Progenitor cell of endocrine pancreas (in vitro differentiated cells): ENCODE measurements at regions not wholly inside any gene's neighbourhood (a gene's known extent, or its start where the extent isn't known, plus 50 kb on each side); places are given as distances from the start of the nearest gene placed in this dataset.

Source experiments
- DNase-seq: peaks from one replicate; pipeline ENCODE4 v3.0.0; 2021; ENCODE audit warnings: low spot score; ENCODE audit not compliant: unreplicated experiment
- H3K27ac Mint-ChIP-seq: 2 replicates; pipeline ENCODE4 v1.8.0; 2021; ENCODE audit warnings: mild to moderate bottlenecking, moderate library complexity, mixed read lengths
- H3K27me3 Mint-ChIP-seq: 2 replicates; pipeline ENCODE4 v1.8.0; 2021; ENCODE audit warnings: mixed read lengths
- H3K36me3 Mint-ChIP-seq: 2 replicates; pipeline ENCODE4 v1.8.0; 2022; ENCODE audit warnings: mixed read lengths; ENCODE audit not compliant: insufficient read depth
- H3K4me1 Mint-ChIP-seq: 2 replicates; pipeline ENCODE4 v1.8.0; 2021; ENCODE audit warnings: low read depth, mixed read lengths
- H3K4me3 Mint-ChIP-seq: 2 replicates; pipeline ENCODE4 v1.8.0; 2021; ENCODE audit warnings: low read depth, mild to moderate bottlenecking, moderate library complexity, mixed read lengths
- H3K9me3 Mint-ChIP-seq: 2 replicates; pipeline ENCODE4 v1.8.0; 2021; ENCODE audit warnings: low read depth, mixed read lengths
- CTCF ChIP-seq: fragments of 200-600 bp; sonication (generic); IDR thresholded peaks from one replicate; pipeline ENCODE4 v1.5.0; 2021; ENCODE audit warnings: antibody characterized with exemption, mild to moderate bottlenecking; ENCODE audit not compliant: unreplicated experiment

GRCh38 chr15:98419173-98419780 is 229.1 kb upstream of the IGF1R start:
- H3K4me3 Mint-ChIP-seq, result no peak overlapping the region
- H3K27me3 Mint-ChIP-seq, result peaks cover 43% of the 10 kb centered on the region
- DNase-seq, result no peak
- no peak overlapping the region for H3K27ac Mint-ChIP-seq
- TF ChIP-seq CTCF, result no peak
- no peaks in the 10 kb centered on the region for H3K36me3 Mint-ChIP-seq
- no peaks in the 10 kb centered on the region for H3K9me3 Mint-ChIP-seq
- peaks cover 4% of the 10 kb centered on the region for H3K4me1 Mint-ChIP-seq

GRCh38 chr15:98420837-98421236 is 227.5 kb upstream of the IGF1R start:
- Mint-ChIP-seq H3K4me1 (peaks cover 4% of the 10 kb centered on the region), H3K27ac (no peak overlapping the region), H3K27me3 (peaks cover 59% of the 10 kb centered on the region), H3K4me3 (no peak overlapping the region), H3K36me3 (no peaks in the 10 kb centered on the region), H3K9me3 (no peaks in the 10 kb centered on the region)
- TF ChIP-seq CTCF, result no peak
- no peak for DNase-seq

GRCh38 chr15:98421419-98422129 is 226.8 kb upstream of the IGF1R start:
- Mint-ChIP-seq H3K9me3 (no peaks in the 10 kb centered on the region), H3K36me3 (no peaks in the 10 kb centered on the region), H3K4me1 (peaks cover 4% of the 10 kb centered on the region), H3K27me3 (peaks cover 66% of the 10 kb centered on the region), H3K4me3 (no peak overlapping the region), H3K27ac (no peak overlapping the region)
- peak; percentile 82 for DNase-seq
- peak; percentile 99 for TF ChIP-seq CTCF

- Mint-ChIP-seq H3K4me3 (no peak overlapping the region), H3K27me3 (peaks cover 69% of the 10 kb centered on the region), H3K4me1 (peaks cover 1% of the 10 kb centered on the region), H3K36me3 (no peaks in the 10 kb centered on the region), H3K9me3 (no peaks in the 10 kb centered on the region), H3K27ac (no peak overlapping the region)
- no peak for DNase-seq
- no peak for TF ChIP-seq CTCF
Measured at GRCh38 chr15:98422130-98422478, 226.2 kb upstream of the IGF1R start.

GRCh38 chr15:98425173-98425572 is 223.2 kb upstream of the IGF1R start:
- H3K36me3 Mint-ChIP-seq, result no peaks in the 10 kb centered on the region
- no peak overlapping the region for H3K4me3 Mint-ChIP-seq
- DNase-seq, result no peak
- H3K27me3 Mint-ChIP-seq, result peaks cover 88% of the 10 kb centered on the region
- no peaks in the 10 kb centered on the region for H3K4me1 Mint-ChIP-seq
- H3K27ac Mint-ChIP-seq, result no peak overlapping the region
- no peak for TF ChIP-seq CTCF
- H3K9me3 Mint-ChIP-seq, result peaks cover 5% of the 10 kb centered on the region
